ENCODE measurements at regions not wholly inside any gene's neighbourhood (a gene's known extent, or its start where the extent isn't known, plus 50 kb on each side); places are given as distances from the start of the nearest gene placed in this dataset.
"Not testable (repeated sequence)": the region's sequence is repeated elsewhere in the genome, so short reads cannot be mapped to it uniquely, and the experiment has no call there.

DNA sequence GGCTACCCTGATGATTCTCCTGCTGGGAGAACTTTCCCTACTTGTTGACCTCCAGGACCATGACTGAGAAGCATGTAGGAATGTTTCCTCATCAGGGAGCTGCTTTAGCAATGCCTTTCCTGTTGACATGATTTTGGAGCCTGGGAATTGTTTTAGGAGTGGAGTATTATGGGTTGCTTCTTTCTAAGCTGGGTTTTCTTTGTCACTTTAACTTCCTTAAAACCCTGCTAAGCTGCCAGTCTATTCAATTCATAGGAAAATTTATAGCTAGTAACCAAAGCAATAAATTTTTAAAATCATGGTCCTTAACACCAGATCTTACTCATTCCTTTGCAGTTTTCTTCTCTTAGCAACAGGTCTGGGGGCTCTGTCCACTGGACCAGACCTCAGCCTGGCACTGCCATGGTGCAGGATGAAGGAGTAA, 125.6 kb upstream of the TACR1 start:
- ATAC-seq: no peak

DNA sequence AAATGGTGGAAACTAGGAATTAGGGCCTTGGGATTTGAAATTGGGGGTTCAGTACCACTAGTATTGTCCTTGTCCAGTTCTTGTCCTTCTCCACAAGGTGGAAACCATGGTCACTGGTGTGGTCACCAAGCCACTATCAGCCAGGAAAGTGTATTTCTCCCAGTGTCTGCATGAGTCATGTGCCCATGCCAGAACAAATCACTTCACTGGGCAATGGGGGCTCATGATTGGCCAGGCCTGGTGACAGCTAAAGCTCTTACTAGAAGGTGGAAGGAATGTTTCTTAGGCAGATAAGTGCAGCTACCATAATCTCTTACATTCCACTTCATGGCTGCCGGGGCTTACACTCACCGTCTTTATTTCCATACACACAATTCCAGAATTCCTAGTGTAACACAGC, 124.8 kb upstream of the TACR1 start:
- ATAC-seq: no peak

DNA sequence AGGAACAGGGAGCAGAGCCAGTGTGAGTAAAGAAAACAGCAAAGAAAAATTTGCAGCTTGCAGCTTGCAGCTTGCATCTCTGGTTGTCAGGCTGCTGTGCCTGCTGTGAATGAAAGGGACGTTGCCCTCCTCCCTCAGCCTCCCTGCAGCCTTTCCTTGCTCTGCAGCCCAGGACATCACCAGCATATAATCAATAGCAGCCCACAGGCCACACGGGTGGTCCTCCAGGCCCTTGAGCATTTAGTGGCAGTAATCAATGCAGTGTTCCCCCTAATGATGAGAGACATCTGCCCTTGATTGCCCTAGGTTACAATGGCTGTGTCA, 122.2 kb upstream of the TACR1 start:
- no peak for ATAC-seq

DNA sequence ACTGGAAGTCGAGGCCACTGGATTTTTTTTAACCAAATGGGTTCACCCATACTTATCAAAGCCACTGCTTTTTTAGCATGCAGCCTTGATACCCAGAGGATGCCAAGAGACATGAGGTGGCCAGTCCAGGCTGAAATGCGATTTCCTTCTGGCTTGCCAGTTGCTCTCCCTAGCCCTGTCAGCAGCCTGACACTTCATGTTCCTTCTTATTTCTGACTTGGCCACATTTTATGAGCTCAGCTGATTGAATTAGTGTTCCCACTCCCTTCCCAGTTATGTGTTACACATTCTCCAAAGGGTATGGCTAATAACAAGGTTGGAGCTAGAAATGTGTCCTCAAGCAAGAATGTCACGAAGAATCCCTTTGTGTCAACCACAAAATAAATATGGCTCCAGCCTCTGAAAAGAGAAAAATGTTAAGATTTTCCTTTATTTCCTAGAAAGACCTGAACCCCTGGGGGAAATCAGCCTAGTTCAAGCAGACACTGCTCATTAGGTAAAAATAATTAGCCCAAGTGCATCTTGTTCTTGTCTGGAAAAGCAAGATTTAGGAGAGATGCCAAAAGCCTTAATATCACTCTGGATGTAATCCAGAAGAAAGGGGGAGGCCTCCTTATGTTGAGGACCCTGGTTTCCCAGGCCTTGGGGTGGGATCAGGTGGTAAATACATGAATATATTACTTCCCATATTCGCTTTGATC, 121.7 kb upstream of the TACR1 start:
- ATAC-seq: no peak

DNA sequence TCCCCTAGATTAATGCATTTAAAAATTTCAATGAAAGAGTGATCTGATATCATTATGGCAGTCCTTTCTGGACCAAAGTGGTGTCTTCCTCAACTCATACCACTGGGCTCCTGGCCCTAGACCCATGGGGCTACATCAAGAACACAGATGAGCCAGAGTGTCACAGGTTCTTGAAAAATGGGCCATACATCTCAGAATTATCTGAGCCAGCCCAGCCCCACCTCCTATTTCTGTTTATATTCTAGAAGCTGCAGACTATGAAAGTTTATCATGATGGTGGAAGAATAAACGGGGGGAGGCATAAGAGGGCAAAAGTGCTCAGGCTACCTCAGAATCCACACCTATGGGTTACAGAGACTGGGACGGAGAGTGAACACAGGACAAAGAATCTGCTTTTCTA, 120.6 kb upstream of the TACR1 start:
- ATAC-seq: no peak

DNA sequence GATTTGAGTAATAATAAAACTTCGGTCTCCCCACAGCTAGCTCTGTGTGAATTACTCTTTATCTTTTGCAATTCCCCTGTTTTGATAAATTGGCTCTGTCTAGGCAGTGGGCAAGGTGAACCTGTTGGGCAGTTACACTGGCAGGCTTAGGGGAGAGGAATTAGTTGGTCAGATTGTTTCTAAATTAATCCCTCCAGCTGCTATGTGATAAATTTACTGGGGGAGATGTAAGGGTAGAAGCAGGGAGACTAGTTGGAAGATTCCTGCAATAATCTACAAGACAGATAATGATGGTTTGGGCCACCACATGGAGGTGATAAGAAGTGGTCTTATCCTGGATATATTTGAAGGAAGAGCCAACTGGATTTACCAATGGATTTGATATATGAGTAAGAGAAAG, 118.5 kb upstream of the TACR1 start:
- ATAC-seq: no peak

DNA sequence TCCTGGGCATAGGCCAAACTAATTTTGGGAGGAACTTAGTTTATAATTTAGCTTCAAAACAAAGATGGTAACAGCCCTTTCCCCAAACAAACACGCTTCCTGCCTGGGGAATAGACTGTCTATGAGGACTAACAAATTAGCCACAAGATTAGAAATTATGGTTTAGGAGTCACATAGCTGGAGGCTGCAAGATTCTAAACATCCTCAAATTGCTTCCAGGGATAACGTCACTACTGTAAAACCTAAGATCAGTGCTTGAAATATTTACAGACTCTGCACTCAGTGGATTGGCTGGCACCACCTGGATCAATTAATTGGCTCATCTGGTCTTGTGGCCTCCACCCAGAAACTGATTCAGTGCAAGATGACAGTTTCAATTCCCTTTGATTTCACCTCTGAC, 118.0 kb upstream of the TACR1 start:
- ATAC-seq: no peak

DNA sequence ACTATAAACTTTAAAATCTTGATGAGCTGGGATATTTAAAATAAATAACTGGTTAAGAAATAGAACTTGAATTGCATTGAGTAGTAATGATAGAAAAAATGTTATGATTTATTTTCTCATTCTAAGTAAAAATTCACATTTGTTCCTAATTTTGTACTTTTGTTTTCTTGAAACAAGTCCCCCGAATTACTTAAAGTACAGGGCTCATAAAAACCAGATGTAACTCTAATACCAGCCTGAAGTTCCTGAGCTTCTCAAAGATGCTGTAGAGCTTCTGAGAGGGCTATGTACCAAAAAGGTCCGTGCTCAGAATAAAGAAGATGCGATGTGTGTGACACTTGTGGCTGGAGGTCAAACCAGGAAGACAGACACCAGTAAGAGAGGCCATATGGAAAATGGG, 116.1 kb upstream of the TACR1 start:
- no peak for ATAC-seq

DNA sequence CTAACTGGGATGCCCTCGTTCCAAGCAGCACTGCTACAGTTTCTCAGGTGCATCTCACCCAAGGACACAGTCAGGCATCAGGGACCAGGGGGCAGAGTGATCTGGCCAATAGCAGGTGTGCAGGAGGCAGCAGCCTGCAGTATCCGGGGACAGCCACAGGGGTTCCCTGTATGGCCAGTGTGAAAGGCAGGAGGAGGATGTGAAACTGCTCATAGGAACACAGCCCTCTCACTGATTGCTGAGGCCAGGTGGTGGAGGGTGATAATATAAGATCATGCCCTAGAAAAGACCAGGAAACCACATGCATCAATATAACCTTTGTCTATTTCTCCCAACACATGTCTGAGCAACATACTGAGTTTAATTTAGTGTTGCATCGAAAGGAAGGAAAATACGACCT, 112.7 kb upstream of the TACR1 start:
- peak; percentile 52 for ATAC-seq

DNA sequence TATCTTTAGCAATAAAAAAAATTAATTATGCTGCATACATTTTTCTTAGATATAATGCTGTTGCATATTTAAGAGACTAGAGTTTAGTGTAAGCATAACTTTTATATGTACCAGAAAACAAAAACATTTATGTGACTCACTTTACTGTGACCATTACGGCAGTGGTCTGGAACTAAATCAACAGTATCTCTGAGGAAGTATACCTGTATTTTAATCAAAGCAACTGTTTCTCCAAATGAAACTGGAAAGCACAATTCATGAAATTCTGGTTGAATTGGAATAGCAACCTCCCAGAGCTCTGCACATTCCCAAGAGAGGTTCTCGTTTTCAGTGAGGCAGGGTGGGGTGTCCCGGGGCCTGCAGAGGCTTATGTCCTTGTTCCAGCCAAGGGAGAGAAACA, 112.2 kb upstream of the TACR1 start:
- no peak for ATAC-seq

DNA sequence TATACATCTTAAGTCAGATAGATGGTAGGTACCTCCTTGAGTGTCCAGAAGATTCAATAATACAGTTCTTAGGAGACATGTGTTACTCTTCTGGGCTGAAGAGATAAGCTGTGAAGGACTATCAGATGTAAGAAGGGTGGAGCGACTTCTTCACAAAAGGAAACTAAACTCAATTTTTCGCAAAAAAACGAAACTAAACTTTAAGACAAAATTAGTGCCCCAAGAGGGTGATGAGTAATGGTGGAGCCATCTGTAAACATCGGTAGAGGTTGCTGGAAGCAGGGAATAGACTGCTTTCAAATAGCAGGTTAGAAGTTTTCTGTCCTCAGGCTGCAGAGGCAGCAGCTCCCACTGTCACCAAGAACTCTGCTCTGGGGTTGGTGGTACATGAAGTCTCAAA, 111.6 kb upstream of the TACR1 start:
- ATAC-seq: no peak

DNA sequence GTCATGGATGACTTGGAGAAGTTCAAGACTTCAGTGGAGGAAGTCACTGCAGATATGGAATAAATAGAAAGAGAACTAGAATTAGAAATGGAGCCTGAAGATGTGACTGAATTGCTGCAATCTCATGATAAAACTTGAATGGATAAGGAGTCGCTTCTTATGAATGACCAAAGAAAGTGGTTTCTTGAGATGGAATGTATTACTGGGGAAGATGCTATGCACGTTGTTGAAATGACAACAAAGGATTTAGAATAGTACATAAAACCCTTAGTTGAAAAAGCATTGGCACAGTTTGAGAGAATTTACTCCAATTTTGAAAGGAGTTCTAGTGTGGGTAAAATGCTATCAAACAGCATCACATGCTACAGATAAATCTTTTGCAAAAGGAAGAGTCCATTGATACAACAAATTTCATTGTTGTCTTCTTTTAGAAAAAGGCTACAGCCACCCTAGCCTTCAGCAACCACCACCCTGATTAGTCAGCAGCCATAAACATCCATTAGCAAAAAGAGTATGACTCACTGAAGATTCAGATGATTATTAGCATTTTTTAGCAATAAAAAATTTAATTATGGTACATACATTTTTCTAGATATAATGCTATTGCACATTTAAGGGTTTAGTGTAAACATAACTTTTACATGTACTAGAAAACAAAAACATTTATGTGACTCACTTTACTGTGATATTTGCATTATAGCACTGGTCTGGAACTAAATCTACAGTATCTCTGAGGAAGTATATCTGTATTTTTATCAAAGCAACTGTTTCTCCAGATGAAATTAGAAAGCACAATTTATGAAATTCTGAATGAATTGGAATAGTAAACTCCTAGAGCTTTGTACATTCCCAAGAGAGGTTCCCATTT, 110.5 kb upstream of the TACR1 start:
- ATAC-seq: no peak

DNA sequence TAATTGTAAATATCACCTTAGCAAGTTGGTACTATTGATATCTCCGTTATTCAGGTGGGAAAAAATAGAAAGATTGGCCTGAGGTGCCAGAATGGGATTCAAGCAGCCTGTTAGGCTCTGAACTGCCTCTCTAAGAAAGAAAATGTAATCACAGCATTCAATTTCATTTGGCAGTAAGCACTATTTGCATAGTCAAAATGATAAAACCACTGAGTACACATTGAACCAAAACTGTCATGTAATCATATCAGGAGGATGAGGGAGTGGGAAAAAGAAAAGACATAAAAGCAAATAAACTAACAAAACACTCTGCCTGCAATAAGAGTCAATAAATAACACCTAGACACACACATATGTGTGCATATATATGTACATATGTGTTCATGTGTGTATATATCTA, 103.9 kb upstream of the TACR1 start:
- no peak for ATAC-seq

DNA sequence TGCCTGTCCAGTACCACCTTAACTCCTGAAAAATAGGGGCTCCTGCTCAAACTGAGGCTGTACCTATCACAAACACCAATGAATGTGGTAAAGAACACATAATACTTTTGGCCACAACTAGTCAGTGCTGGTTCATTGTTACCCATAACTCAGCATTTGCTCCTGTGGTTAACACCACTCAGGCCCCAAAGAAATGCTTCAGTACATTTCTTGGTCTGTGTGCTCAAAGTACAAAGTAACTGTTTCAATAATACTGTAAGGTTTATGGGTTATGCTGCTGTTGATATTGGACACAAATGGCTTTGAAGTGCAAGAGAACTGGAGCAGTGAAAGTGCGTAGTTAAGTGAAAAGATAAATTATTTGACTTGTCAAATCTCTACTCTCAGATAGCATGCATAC, 95.0 kb upstream of the TACR1 start:
- no peak for ATAC-seq

DNA sequence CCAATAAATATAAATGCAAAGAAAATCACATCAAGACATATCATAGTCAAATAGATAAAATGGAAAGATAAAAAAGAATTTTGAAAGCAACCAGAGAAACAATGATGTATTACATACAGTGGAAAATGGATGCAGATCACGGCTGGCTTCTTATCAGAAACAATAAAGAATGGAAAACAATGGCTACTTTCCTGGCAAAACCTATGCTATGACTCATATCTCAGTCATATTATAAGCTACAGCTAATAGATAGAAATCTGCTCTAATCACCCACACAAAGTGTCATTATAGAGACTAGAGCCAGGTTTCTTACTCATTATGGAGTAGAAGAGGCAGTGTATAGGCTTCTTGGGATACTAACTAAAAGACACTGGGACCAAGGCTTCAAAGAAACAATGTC, 93.5 kb upstream of the TACR1 start:
- ATAC-seq: peak; percentile 61

DNA sequence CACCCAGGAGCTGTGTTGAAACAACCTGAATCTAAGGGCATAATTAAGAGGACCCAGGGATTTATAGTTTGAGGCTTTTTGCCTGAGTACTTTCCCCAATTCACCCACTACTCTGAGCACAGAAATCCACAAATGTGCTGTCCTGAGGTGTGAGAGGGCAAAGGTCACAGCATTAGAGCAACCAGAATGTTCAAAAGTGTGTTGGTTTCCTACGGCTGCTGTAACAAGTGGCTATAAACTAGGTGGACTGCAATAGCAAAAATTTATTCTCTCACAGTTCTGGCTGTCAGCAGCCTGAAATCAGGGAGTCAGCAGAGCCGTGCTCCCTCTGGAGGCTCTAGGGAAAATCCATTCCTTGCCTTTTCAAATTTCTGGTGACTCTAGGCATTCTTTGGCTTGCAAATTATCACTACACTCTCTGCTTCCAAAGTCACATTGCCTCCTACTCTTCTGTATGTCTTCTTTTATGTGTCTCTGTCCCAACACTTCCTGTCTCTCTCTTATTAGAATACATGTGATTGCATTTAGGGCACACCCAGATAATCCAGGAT, 91.4 kb upstream of the TACR1 start:
- ATAC-seq: no peak

DNA sequence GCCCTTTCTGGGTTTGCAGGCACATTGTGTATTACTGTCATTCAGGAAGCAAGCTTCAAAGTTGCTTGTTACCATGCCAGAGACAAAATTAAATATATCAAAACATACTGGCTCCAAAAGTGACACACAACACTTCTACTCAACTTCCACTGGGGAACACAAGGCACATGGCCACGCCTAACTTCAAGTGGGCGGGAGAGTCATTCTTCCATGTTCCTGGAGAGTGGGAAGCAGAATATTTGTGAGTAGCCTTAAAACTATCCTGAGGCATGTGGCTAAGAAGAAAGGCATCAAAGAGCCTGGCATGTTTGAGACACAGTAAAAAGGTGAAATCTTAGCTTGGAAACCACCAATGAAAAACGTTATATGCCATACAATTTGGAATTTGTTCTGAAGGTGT, 90.5 kb upstream of the TACR1 start:
- no peak for ATAC-seq

DNA sequence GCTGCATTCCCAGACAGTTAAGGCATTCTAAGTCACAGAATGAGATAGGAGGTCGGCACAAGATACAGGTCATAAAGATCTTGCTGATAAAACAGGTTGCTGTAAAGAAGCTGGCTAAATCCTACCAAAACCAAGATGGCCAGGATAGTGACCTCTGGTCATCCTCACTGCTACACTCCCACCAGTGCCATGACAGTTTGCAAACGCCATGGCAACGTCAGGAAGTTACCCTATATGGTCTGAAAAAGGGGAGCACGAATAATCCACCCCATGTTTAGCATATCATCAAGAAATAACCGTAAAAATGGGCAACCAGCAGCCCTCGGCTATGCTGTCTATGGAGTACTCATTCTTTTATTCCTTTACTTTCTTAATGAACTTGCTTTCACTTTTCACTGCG, 89.9 kb upstream of the TACR1 start:
- ATAC-seq: not testable (repeated sequence)

DNA sequence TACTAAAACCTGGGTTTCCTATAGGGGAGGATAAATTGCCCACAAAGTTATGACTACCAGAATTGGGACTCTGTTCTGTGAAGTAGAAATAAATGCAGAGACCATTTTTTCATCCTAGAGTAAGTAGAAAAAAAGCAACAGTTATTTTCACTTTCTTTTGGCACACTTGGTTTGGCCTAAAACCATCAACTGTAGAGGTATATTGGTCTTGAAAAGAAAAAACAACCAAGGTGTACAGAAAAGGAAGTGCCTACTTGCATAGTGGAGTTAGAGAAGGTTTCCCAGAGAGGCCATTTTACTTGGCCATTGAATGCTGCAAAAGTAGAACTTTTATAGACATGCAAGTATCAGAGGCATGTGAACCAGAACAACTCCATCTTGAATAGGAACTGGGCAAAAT, 89.4 kb upstream of the TACR1 start:
- no peak for ATAC-seq

DNA sequence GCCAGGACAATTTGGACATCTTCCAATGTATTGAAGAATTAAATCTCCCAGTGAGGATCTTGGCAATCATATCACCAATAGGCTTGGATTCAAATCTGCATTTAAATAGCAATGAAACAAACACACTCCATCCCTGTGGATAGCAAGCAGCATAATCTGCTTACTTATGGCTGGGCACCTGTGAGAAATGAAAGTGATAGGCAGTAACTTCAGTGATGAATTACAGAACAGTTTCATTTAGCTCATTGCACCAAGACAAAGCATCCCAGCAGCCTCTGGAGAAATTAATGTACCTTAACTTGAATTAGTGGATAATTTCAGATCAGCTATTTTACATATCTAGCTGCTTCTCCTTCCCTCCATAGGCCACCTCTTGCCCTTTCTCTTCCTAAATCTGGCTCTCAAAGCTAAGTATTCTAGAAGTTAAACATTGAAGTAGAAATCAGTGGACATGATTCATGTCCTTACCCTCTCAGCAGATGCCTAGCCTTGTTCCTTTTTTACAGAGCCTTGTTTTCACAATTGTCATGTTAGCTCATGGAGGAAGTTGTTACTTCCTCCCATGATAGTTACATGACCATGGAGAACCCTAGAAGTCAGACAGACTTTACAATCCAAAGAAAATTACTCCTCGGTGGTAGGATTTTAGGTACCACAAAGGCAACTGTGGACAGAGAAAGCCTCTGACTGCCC, 88.5 kb upstream of the TACR1 start:
- no peak for ATAC-seq

DNA sequence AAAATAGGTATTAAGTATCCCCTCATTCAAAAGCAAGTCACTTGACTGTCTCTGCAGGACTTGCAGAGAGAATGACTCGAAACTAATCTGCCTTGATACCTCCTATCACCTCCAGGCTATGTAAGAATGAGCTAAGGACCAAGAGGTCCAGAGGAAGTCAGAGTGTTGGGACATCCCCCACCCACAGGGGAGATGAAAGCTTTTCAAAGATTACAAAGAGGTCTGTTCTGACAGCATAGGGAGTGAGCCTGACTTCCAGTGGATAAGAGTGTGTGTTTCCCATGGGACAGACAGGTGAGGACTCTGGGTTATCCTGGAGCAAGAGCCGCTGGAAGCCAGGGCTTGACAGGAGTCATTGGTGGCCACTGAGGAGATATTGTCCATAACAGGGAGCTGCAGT, 85.0 kb upstream of the TACR1 start:
- ATAC-seq: no peak

DNA sequence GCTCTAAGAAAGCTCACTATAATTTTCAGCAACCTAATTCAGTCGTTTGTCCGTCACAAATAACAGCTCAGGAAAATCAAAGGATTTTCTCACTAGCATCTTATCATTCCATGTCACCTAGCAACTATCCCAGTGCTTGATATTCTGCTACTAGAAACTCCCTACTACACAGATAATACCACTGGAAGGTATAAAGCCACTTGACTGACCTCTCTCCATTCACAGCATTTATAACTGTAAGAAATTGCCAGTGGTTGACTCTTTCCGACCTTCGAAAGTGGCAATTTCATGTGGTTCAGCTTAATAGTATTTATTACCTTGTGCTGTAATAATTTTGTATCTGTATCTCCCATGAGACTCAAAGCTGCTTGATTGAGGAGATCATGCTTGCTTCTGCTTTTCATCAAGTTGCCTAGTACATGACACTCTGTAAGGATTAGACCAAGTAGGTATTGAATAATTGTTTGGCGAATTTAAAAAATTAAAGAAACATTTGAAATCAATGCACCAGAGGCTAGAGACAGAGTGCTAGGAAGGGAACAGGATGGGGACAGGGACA, 79.6 kb upstream of the TACR1 start:
- no peak for ATAC-seq

DNA sequence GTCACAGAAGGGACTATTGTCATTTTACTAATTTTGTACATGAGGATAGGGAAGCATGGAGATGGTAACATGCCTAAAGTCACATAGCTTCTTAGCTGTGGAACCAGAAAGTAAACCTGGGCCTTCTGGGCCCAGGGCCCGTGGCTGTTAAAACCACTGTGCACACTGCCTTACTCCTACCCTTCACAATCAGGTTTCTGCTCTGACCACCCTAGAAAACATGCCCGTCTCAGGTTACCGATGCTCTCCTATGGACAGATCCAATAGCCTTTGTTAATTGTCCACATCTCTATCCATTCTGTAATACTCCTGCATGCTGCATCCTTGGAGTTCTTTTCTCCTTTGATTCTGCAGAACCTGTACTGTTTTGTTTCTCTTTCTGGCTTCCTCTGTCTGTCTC, 79.0 kb upstream of the TACR1 start:
- ATAC-seq: no peak

Measured in esophagus mucosa (tissue), 1 donor.